ENCODE measurements at regions not wholly inside any gene's neighbourhood (a gene's known extent, or its start where the extent isn't known, plus 50 kb on each side); places are given as distances from the start of the nearest gene placed in this dataset.

DNA sequence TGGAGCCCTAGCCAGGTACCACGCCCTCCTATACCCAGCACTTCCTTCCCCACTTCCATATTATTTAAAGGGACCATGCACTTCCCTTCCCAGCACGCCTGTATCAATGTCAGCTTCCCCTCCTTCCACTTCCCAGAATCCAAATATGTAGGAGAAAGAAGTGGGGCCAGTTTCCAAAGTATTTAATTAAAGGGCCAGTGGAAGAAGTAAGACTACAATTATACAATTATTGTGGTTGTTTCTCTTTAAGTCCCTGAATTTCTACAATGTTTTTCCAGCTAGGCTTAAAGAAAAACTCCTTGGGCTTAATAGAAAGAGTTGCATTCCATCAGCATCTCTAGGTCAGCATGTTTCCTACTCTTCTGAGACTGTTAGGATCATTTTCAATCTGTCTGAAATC lies 515.8 kb downstream of the PREX1 start:
- no peak overlapping the region for H3K4me3 ChIP-seq
- H3K36me3 ChIP-seq (ENCODE audit: insufficient read depth in 1 of 2, low read depth in 1 of 2), result no peaks in the 10 kb centered on the region
- H3K9me3 ChIP-seq, result no peaks in the 10 kb centered on the region
- H3K4me1 ChIP-seq, result no peaks in the 10 kb centered on the region
- 52 to 82% (median 58%) methylated on average over 2 of the region's 2 CpGs for WGBS, 3 donors
- no peak overlapping the region for H3K27ac ChIP-seq
- no peak for DNase-seq
- intact Hi-C loops (cut with DNase I), result no loop called here
- H3K27me3 ChIP-seq (ENCODE audit: insufficient read depth in 3 of 3, low read length in 2 of 3), result peaks cover 0 to 3% (median 0%) of the 10 kb centered on the region in 3 donors
- no peak for ATAC-seq
- TF ChIP-seq, protein P1, sequence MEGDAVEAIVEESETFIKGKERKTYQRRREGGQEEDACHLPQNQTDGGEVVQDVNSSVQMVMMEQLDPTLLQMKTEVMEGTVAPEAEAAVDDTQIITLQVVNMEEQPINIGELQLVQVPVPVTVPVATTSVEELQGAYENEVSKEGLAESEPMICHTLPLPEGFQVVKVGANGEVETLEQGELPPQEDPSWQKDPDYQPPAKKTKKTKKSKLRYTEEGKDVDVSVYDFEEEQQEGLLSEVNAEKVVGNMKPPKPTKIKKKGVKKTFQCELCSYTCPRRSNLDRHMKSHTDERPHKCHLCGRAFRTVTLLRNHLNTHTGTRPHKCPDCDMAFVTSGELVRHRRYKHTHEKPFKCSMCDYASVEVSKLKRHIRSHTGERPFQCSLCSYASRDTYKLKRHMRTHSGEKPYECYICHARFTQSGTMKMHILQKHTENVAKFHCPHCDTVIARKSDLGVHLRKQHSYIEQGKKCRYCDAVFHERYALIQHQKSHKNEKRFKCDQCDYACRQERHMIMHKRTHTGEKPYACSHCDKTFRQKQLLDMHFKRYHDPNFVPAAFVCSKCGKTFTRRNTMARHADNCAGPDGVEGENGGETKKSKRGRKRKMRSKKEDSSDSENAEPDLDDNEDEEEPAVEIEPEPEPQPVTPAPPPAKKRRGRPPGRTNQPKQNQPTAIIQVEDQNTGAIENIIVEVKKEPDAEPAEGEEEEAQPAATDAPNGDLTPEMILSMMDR (IDR thresholded peaks at IDR 0.05), result no peak

DNA sequence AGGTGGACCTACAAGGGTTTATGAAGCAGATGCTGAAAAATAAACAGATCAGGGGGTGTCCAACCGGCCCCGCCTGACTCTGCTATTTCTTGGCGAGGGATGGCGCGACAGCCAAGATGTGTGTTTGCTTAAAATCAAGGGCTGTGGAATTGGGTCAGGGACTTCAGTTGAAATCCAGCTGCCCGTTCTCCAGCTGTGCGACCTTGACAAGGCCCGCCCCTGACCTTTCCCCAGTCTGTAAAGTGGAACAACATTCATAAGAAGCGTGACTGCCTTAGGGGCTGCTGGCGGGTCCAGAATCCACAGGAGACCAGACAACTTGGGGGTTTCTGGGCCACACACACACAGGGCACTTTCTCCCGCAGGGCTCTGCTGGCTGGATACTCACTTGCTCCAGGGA lies 517.5 kb downstream of the PREX1 start:
- intact Hi-C loops (cut with DNase I), result no loop called here
- no peak for ATAC-seq
- Histone ChIP-seq H3K27me3 (ENCODE audit: insufficient read depth in 3 of 3, low read length in 2 of 3) (peaks cover 0 to 3% (median 0%) of the 10 kb centered on the region in 3 donors), H3K4me1 (no peaks in the 10 kb centered on the region), H3K9me3 (no peaks in the 10 kb centered on the region), H3K36me3 (ENCODE audit: insufficient read depth in 1 of 2, low read depth in 1 of 2) (no peaks in the 10 kb centered on the region), H3K27ac (no peak overlapping the region), H3K4me3 (no peak overlapping the region)
- no peak for DNase-seq
- TF ChIP-seq, protein P1 (IDR thresholded peaks at IDR 0.05), result no peak
- 35 to 52% (median 39%) methylated on average over 11 of the region's 11 CpGs for WGBS, 3 donors

DNA sequence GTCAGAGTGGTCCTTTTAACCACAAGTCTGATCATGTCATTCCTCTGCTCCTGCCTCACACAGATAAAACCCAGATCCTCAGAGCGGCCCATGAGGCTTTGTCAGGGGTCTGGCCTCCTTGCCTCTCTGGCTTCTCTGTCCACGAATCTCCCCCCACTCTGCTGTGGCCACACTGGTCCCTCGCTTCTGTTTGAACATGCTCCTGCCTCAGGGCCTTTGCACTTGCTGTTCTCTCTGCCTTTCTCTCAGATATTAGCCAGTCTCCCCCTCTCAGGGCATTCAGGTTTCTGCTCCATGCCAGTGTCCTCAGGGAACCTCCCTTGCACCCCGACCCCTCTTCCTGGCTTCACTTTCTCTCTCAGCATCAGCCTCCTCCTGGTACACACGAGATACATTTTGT lies 518.5 kb downstream of the PREX1 start:
- WGBS, 3 donors, result 92 to 96% (median 95%) methylated on average over 5 of the region's 5 CpGs
- Histone ChIP-seq H3K27ac (no peak overlapping the region), H3K9me3 (no peaks in the 10 kb centered on the region), H3K4me1 (no peaks in the 10 kb centered on the region), H3K36me3 (ENCODE audit: insufficient read depth in 1 of 2, low read depth in 1 of 2) (no peaks in the 10 kb centered on the region), H3K4me3 (no peak overlapping the region), H3K27me3 (ENCODE audit: insufficient read depth in 3 of 3, low read length in 2 of 3) (peaks cover 0 to 3% (median 0%) of the 10 kb centered on the region in 3 donors)
- TF ChIP-seq, protein P1 (IDR thresholded peaks at IDR 0.05), result no peak
- ATAC-seq (no peak), DNase-seq (no peak)
- intact Hi-C loops (cut with DNase I), result no loop called here

DNA sequence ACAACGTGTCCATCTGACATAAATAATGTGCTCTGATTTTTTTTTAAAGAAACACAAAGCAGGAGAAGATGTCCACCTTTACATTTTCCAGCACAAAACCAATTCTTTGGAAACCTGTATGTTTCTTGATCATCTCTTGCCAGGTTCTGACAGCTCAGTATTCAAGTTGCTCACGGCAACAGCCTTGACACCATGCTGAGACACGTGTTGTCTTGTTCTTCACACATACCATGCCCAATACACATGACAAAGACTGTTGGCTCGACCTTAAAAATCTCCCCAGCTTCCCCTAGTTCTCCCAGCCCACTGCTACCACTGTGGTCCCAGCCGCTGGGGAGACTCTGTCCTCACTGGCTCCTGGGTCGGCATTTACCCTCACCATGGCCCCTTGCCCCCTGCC lies 518.9 kb downstream of the PREX1 start:
- H3K9me3 ChIP-seq, result no peaks in the 10 kb centered on the region
- intact Hi-C loops (cut with DNase I), result no loop called here
- DNase-seq (no peak), ATAC-seq (no peak)
- H3K27ac ChIP-seq, result no peak overlapping the region
- 48 to 60% (median 49%) methylated on average over 6 of the region's 6 CpGs for WGBS, 3 donors
- H3K36me3 ChIP-seq (ENCODE audit: insufficient read depth in 1 of 2, low read depth in 1 of 2), result no peaks in the 10 kb centered on the region
- H3K4me3 ChIP-seq, result no peak overlapping the region
- peaks cover 0 to 3% (median 0%) of the 10 kb centered on the region in 3 donors for H3K27me3 ChIP-seq (ENCODE audit: insufficient read depth in 3 of 3, low read length in 2 of 3)
- TF ChIP-seq, protein P1 (IDR thresholded peaks at IDR 0.05), result no peak
- H3K4me1 ChIP-seq, result no peaks in the 10 kb centered on the region

DNA sequence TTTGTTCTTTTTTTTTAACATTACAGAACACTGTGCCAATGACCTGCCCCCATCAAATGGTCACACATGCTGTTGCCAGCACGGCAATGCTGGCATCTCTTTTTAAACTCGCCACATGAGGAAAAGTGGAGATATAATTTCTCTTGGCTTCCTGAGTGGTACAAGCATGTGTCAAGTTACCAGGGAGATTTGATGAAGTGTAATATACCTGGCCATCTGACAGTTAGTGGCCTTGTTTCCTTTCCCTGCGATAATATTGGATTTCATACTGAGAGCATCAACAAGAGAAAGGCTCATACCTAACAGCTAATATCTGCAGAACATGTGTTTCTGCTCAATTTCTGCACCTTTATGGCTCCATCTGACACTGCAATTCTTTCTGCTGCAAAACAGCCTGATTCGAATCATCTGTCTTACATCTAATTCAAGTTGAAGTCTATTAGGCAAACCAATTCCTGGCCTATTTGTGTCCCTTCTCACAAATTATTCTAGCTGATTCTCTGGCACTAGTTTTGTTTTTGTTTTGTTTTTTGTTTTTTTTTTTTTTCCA lies 519.5 kb downstream of the PREX1 start:
- no peak overlapping the region for H3K27ac ChIP-seq
- no peak overlapping the region for H3K4me3 ChIP-seq
- H3K4me1 ChIP-seq, result no peaks in the 10 kb centered on the region
- peaks cover 0 to 3% (median 0%) of the 10 kb centered on the region in 3 donors for H3K27me3 ChIP-seq (ENCODE audit: insufficient read depth in 3 of 3, low read length in 2 of 3)
- H3K36me3 ChIP-seq (ENCODE audit: insufficient read depth in 1 of 2, low read depth in 1 of 2), result no peaks in the 10 kb centered on the region
- no peak for ATAC-seq
- WGBS, 3 donors, result 50 to 66% (median 51%) methylated on average over 4 of the region's 4 CpGs
- TF ChIP-seq, protein P1 (IDR thresholded peaks at IDR 0.05), result no peak
- no peak for DNase-seq
- intact Hi-C loops (cut with DNase I), result no loop called here
- no peaks in the 10 kb centered on the region for H3K9me3 ChIP-seq
